H1 (cell line): ENCODE measurements at regions not wholly inside any gene's neighbourhood (a gene's known extent, or its start where the extent isn't known, plus 50 kb on each side); places are given as distances from the start of the nearest gene placed in this dataset.

Experiments
- BACH1 ChIP-seq: IDR thresholded peaks from 2 replicates; pipeline ENCODE4 v1.6.1; 2012; ENCODE audit warnings: low read length, improper control_type of control experiment
- CTCF ChIP-seq, 3 experiments: IDR thresholded peaks; 1 replicate in 2 of 3; 2 replicates in 1 of 3; pipeline versions ENCODE4 v1.5.1 to v1.6.1; 2011; ENCODE audit warnings: low read length in 3 of 3, mild to moderate bottlenecking in 3 of 3, inconsistent platforms in 2 of 3, low read depth in 1 of 3, moderate library complexity in 1 of 3; ENCODE audit not compliant: insufficient read depth in 1 of 3; ENCODE audit errors: control extremely low read depth in 1 of 3
- EGR1 ChIP-seq: IDR thresholded peaks from 2 replicates; pipeline ENCODE4 v1.6.1; 2011; ENCODE audit warnings: low read depth, low read length, borderline replicate concordance
- EZH2 ChIP-seq: fragments of 200-600 bp; sonication (generic); IDR thresholded peaks from 2 replicates; pipeline ENCODE4 v1.7.1; 2012; ENCODE audit warnings: low read depth, mild to moderate bottlenecking, moderate library complexity, low read length, inconsistent platforms; ENCODE audit not compliant: severe bottlenecking
- GABPA ChIP-seq: IDR thresholded peaks from 2 replicates; pipeline ENCODE4 v1.6.1; 2011; ENCODE audit warnings: mild to moderate bottlenecking, low read length, moderate library complexity, borderline replicate concordance; ENCODE audit not compliant: insufficient read depth
- HDAC2 ChIP-seq, 2 experiments: fragments of 300-600 bp in 1 of 2; sonication (generic) in 1 of 2; IDR thresholded peaks; 2 replicates each; pipeline ENCODE4 v1.6.1; 2011 to 2012; ENCODE audit warnings: low read depth in 2 of 2, low read length in 2 of 2, mild to moderate bottlenecking in 2 of 2, moderate library complexity in 2 of 2, borderline replicate concordance in 1 of 2, inconsistent platforms in 1 of 2
- JUND ChIP-seq: IDR thresholded peaks from 2 replicates; pipeline ENCODE4 v1.6.1; 2011; ENCODE audit warnings: mild to moderate bottlenecking, improper control_type of control experiment, low read length
- MAFK ChIP-seq: IDR thresholded peaks from 2 replicates; pipeline ENCODE4 v1.6.1; 2012; ENCODE audit warnings: low read depth, mild to moderate bottlenecking, improper control_type of control experiment, low read length
- SAP30 ChIP-seq: fragments of 300-600 bp; sonication (generic); IDR thresholded peaks from 2 replicates; pipeline ENCODE4 v1.7.1; 2012; ENCODE audit warnings: low read length, moderate library complexity, mild to moderate bottlenecking, inconsistent platforms; ENCODE audit not compliant: insufficient read depth, insufficient replicate concordance
- ZNF274 ChIP-seq: IDR thresholded peaks from 2 replicates; pipeline ENCODE4 v1.7.0; 2012; ENCODE audit warnings: low read length, borderline replicate concordance; ENCODE audit errors: extremely low read depth

- TF ChIP-seq HDAC2 (IDR thresholded peaks at IDR 0.05; ENCODE audit: borderline replicate concordance in 1 of 2, low read depth in 2 of 2, low read length in 2 of 2): no peak
- no peak for TF ChIP-seq EZH2
- TF ChIP-seq MAFK: no peak
- TF ChIP-seq CTCF (IDR thresholded peaks at IDR 0.05; ENCODE audit: control extremely low read depth in 1 of 3, insufficient read depth in 1 of 3, low read depth in 1 of 3, low read length in 3 of 3): no peak
- no peak for TF ChIP-seq GABPA
- no peak for TF ChIP-seq ZNF274
- TF ChIP-seq SAP30: no peak
- no peak for TF ChIP-seq EGR1
- no peak for TF ChIP-seq JUND
- no peak for TF ChIP-seq BACH1
Measured at GRCh38 chr1:39090757-39091380, 64.7 kb downstream of the NDUFS5 start.
